ENCODE measurements at regions not wholly inside any gene's neighbourhood (a gene's known extent, or its start where the extent isn't known, plus 50 kb on each side); places are given as distances from the start of the nearest gene placed in this dataset.
"Not testable (repeated sequence)": the region's sequence is repeated elsewhere in the genome, so short reads cannot be mapped to it uniquely, and the experiment has no call there.

DNA sequence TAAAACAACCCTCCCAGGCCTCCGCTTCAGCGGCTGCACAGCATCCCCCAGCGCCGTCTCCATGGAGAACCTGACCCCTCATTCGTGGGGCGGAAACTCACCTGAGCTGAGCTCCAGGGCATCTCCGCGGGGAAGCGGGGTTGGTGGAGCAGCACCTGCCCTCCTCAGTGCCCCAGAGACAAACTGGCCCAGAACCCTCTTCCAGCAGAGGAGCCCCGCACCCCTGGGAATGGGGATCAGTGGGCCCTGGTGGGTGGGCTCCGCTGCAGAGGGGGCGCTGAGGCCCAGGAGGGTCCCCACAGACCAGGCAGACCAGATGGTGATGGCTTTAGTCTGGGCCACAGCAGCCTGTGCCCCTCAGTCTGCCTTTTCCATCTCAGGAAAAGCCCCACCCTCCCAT lies 261.2 kb downstream of the ADGRD1 start:
- not testable (repeated sequence) for DNase-seq

GRCh38 chr12:131216587-131216986 lies 262.9 kb downstream of the ADGRD1 start:
- not testable (repeated sequence) for DNase-seq

- no peak for DNase-seq
These were observed 263.4 kb downstream of the ADGRD1 start for GRCh38 chr12:131217024-131217586.

- DNase-seq = no peak
These were observed 264.6 kb downstream of the ADGRD1 start for GRCh38 chr12:131218026-131218922.

DNA sequence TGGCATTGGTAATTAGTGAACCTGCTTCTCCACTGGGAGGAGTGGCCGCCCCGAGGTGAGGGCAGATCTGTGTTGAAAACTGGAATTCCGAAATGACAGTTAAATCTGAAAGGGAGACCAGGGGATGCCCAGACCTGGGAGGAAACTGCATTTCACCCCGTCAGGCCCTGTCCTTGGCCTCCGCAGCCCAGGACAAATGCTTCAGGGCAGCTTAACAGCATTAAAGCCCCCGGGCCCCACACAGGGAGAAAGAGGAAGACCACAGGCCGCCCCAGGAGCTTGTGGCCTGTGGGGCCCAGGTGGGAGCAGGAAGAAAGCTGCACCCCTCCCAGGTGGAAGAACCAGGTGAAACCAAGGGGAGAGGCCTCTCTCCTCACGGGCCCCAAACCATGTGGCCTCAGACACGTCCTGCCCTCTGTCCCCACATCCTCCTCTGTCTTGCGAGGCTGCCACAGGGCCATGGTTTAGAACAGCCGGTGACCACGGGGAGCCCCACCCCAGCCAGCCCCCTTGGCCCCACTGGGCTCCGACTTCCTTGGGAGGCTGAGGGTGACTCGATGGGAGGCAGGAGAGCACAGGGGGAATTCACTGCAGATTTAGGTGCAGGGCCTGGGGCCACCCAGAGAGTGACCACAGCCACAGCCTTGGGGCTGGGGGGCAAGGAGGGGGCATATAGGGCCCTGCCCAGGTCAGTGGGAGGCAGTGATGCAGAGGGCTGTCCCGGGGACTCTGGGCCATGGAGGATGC lies 265.4 kb downstream of the ADGRD1 start:
- DNase-seq = no peak

DNA sequence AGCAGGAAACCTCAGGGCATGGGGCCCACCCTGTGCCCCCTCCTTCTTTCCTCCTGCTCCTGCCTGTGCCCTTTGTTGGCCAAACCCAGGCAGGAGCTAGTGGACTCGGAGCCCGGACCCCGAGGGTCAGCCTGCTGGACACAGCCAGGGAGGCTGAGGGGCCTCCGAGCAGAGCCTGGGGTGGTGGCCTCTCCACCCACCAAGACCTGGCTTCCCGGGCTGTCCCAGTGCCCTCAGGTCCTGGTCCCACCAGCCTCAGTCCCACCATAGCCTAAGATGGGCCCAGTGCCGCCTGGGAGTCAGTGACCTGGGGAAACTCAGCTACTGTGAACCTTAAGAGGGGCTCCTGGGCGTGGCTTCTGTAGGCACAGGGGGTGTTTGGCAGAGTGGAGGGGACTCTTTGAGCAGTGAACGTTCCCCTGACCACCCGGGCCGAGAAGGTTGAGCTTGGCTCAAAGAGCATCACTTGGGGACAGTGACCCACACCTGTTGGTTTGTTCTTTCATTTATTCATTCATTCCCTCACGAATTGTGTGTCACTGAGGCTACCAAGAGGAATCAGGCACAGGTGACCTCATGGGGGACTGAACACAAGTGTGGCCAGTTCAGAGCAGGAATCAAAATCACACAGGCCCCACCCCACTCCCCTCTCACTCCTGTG lies 266.1 kb downstream of the ADGRD1 start:
- DNase-seq = no peak

GRCh38 chr12:131220331-131220685 lies 266.6 kb downstream of the ADGRD1 start:
- DNase-seq = no peak

GRCh38 chr12:131221061-131221956 lies 267.6 kb downstream of the ADGRD1 start:
- no peak for DNase-seq

DNA sequence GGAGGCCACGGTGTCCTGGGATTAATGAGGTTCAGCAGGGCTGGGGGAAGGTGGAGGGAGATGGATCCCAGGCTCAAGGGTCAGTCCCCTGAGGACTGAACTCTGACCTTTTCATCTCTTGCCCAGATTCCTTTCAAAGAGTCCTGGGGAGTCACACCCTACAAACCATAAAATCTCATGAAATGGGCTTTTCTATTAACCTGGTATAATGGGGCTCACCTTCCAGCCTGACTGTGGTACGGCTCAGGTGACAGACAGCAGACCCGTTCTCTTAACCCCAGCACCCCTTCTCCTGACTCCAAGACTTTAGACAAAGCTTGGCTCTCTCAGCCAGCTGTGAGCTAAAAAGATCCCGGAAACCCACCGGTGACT lies 268.2 kb downstream of the ADGRD1 start:
- no peak for DNase-seq

DNA sequence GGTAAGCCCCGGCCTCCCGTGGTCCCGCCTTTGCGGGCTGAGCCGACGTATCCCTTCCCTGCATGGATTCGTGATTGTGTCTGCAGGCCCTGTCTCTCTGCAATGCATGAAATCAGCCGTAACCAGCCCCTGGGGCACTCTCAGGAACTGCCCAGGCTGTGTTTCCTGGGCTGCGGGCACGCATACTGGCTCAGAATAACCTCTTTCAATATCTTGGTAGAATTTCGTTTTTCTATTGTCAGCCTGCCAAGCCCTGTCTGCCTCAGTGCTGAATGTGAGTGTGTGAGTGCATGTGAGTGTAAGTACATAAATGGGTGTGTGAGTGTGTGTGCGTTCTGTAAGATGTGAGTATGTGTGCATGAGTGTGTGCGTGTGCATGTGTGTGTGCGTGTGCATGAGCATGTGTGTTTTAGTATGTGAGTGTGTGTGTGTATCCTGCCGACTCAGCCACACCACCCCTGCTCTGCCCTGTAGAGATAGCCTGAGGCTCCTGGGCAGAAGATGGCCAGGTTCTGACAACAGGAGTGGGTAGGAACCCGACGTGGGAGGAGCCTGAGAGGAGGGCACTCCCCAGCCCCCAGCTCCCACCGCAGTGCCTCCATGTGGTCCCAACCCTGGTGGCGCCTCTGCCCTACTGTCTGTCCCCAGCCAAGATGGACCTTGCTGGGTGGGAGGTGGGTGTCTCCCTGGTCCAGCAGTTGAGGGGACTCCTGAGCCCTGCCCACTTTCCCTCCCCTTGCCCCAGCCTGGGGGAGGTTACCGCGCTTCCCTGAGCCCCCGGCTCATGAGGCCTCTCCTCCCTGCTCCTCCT lies 268.8 kb downstream of the ADGRD1 start:
- DNase-seq = no peak

GRCh38 chr12:131223171-131223761 lies 269.6 kb downstream of the ADGRD1 start:
- DNase-seq = no peak

GRCh38 chr12:131223791-131224225 lies 270.1 kb downstream of the ADGRD1 start:
- DNase-seq = no peak

DNA sequence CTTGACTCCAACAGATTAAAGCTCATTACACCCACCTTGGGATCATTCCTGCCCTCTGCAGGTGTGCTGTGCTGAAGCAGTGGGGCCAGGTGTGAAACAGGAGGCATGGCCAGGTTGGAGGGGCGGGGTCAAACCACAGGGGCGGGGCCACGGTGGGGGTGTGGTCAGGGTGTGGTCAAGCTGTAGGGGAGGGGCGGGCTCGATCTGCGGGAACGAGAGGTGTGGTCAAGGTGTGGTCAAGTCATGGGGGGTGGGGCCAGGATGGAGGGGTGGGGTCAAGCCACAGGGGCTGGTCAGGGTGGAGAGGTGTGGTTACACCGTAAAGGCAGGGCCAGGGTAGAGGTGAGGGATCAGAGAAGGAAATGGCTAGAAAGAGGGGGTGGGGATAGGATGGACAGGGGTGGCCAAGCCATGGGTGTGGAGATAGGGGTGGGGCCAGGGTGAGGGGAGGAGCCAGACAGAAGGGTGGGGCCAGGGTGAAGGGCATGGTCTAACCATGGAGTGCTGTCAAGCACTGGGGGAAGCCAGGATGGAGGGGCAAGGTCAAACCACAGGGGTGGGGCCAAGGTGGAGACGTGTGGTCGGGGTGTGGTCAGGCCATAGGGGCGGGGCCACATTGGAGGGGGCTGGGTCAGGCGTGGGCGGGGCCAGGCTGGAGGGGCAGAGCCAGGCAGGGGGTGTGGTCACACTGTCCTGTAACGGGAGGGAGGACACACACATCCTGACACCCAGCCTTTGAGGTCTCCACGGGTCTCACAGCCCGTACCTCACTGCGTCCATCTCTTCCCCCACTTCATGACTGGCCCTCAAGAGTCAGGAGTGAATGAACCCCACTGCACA lies 270.7 kb downstream of the ADGRD1 start:
- not testable (repeated sequence) for DNase-seq

DNA sequence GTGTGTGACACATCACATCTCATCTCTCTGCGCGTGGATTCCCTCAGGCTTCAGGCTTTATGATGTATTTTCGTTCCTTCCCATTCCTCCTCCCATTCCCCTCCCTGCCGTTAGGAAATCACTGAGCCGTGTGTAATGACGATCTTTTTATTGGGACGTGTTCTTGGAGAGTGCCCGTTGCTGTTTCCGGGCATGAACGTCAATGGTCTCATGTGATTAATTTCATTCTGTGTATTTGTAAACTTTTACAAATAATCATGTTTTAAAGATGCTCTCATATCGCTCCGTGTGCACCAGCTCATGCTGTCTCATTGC lies 271.3 kb downstream of the ADGRD1 start:
- not testable (repeated sequence) for DNase-seq

DNA sequence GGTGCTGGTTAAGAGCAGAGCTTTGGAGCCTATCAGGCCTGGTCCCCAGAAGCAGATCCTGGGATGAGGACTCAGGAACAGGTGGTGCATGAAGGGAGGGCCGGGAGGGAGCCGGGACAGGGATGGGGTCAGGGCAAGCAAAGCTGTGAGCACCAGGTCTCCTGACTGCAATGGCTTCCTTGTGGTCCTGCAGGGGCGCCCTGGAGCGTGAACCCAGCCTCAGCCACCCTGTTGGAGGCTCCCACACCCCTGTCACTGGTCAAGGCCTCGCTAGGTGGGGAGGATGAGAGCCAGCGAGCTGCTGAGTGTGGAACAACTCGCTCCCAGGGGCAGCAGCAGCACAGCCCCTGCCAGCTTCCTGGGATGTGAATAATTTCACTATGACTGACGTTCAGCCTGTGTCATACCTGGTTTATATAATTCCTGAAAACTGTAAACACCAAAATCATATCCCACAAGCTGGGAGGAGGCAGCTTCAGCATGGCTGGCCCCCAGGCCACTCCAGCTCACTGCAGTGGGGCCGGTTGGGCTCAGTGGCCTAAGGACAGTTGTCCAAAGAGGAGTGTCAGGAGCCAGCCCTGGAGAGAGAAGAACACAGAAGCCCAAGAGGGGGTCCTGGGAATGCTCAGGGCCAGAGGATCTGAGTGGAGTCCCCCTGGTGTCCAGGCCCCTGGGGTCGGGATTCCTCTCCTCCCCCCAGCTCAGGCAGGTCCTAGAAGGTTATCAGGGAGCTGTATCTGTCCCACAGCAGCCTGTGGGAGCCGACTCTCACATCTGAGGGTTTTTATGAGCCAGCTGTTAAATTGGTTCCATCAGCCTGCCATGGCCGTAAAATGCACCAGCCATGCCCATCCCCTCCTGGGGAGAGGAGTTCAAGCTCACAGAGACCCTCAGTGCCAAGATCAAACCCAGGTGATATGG lies 272.9 kb downstream of the ADGRD1 start:
- DNase-seq = no peak

GRCh38 chr12:131227641-131228040 lies 273.9 kb downstream of the ADGRD1 start:
- not testable (repeated sequence) for DNase-seq

DNA sequence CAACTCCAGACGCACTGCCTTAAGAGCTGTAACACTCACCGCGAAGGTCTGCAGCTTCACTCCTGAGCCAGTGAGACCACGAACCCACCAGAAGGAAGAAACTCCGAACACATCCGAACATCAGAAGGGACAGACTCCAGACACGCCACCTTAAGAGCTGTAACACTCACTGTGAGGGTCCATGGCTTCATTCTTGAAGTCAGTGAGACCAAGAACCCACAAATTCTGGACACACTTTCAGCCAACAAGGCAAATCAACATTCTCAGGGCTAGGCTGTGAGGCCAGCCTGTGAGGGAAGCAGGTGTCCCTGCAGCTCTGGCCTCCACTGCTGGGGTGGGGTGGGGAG lies 275.3 kb downstream of the ADGRD1 start:
- DNase-seq = not testable (repeated sequence)

GRCh38 chr12:131229426-131230339 lies 276.0 kb downstream of the ADGRD1 start:
- no peak for DNase-seq

All from stimulated activated CD4-positive, alpha-beta T cell treated with anti-CD3 and anti-CD28 coated beads, Interleukin-12 subunit alpha, Interleukin-12 subunit beta, amount 100 ng/mL, for 4 hours (primary cell).